Liver (tissue), 8 donors: ENCODE measurements at regions not wholly inside any gene's neighbourhood (a gene's known extent, or its start where the extent isn't known, plus 50 kb on each side); places are given as distances from the start of the nearest gene placed in this dataset.

Source experiments
- DNase-seq: peaks from one replicate; pipeline ENCODE4 v3.0.0-alpha.2; 2017; ENCODE audit warnings: low spot score
- H3K27ac ChIP-seq, 2 donors: one replicate each; pipeline ENCODE4 v1.7.0; 2013; ENCODE audit warnings: inconsistent platforms in 2 of 2, low read length in 2 of 2, control low read depth in 1 of 2, low read depth in 1 of 2, mild to moderate bottlenecking in 1 of 2
- H3K27me3 ChIP-seq, 4 donors: one replicate each; pipeline versions ENCODE4 v1.6.1 to v1.7.0; 2013; ENCODE audit warnings: low read length in 3 of 4, inconsistent platforms in 1 of 4, mild to moderate bottlenecking in 1 of 4, moderate library complexity in 1 of 4; ENCODE audit not compliant: control insufficient read depth in 4 of 4, insufficient read depth in 4 of 4
- H3K36me3 ChIP-seq, 4 donors: one replicate each; pipeline versions ENCODE4 v1.6.1 to v1.7.0; 2013; ENCODE audit warnings: low read length in 3 of 4, mild to moderate bottlenecking in 3 of 4, low read depth in 1 of 4, moderate library complexity in 1 of 4; ENCODE audit not compliant: control insufficient read depth in 4 of 4, insufficient read depth in 3 of 4
- H3K4me1 ChIP-seq, 4 donors: one replicate each; pipeline versions ENCODE4 v1.6.1 to v1.7.0; 2013; ENCODE audit warnings: low read length in 3 of 4, mild to moderate bottlenecking in 3 of 4, moderate library complexity in 1 of 4; ENCODE audit not compliant: control insufficient read depth in 4 of 4, insufficient read depth in 4 of 4
- H3K4me3 ChIP-seq, 3 donors: one replicate each; pipeline versions ENCODE4 v1.6.1 to v1.7.0; 2013; ENCODE audit warnings: low read length in 3 of 3, control low read depth in 1 of 3, low read depth in 1 of 3, mild to moderate bottlenecking in 1 of 3
- H3K9ac ChIP-seq, 2 donors: one replicate each; pipeline ENCODE4 v1.7.0; 2013; ENCODE audit warnings: low read length in 2 of 2, mild to moderate bottlenecking in 2 of 2, moderate library complexity in 2 of 2, control low read depth in 1 of 2, low read depth in 1 of 2
- H3K9me3 ChIP-seq, 4 donors: one replicate each; pipeline versions ENCODE4 v1.6.1 to v1.7.0; 2013; ENCODE audit warnings: low read length in 3 of 4; ENCODE audit not compliant: control insufficient read depth in 4 of 4
- CTCF ChIP-seq: fragments of 150-350 bp; IDR thresholded peaks from 2 replicates; pipeline ENCODE4 v1.5.1; 2017; ENCODE audit warnings: improper control_type of control experiment, low read depth, low read length; ENCODE audit not compliant: missing input control
- EGR1 ChIP-seq, 2 donors: IDR thresholded peaks; 2 replicates each; pipeline ENCODE4 v1.6.1; 2016 to 2018; ENCODE audit warnings: antibody characterized with exemption in 2 of 2, low read depth in 2 of 2
- FOXA2 ChIP-seq: IDR thresholded peaks from 2 replicates; pipeline ENCODE4 v1.6.1; 2016; ENCODE audit warnings: antibody characterized with exemption
- GABPA ChIP-seq, 2 donors: IDR thresholded peaks in 1 of 2; conservative IDR thresholded peaks in 1 of 2; 2 replicates each; pipeline ENCODE4 v1.6.1; 2016; ENCODE audit warnings: antibody characterized with exemption in 2 of 2, mild to moderate bottlenecking in 1 of 2, moderate library complexity in 1 of 2
- HNF4A ChIP-seq, 2 donors: conservative IDR thresholded peaks; 2 replicates each; pipeline ENCODE4 v1.6.1; 2016; ENCODE audit warnings: antibody characterized with exemption in 2 of 2, mild to moderate bottlenecking in 2 of 2
- HNF4G ChIP-seq: IDR thresholded peaks from 2 replicates; pipeline ENCODE4 v1.6.1; 2016; ENCODE audit warnings: antibody characterized with exemption
- JUND ChIP-seq, 2 donors: IDR thresholded peaks; 2 replicates each; pipeline ENCODE4 v1.6.1; 2016; ENCODE audit warnings: antibody characterized with exemption in 2 of 2
- NR2F2 ChIP-seq: IDR thresholded peaks from 2 replicates; pipeline ENCODE4 v1.6.1; 2016; ENCODE audit warnings: antibody characterized with exemption
- RAD21 ChIP-seq, 2 donors: IDR thresholded peaks; 2 replicates each; pipeline ENCODE4 v1.6.1; 2016; ENCODE audit warnings: antibody characterized with exemption in 2 of 2, mild to moderate bottlenecking in 2 of 2
- REST ChIP-seq: IDR thresholded peaks from 2 replicates; pipeline ENCODE4 v1.6.1; 2016; ENCODE audit warnings: antibody characterized with exemption, mild to moderate bottlenecking
- RXRA ChIP-seq, 2 donors: IDR thresholded peaks; 2 replicates each; pipeline ENCODE4 v1.6.1; 2017 to 2018; ENCODE audit warnings: antibody characterized with exemption in 2 of 2, mild to moderate bottlenecking in 1 of 2
- TAF1 ChIP-seq: conservative IDR thresholded peaks from 2 replicates; pipeline ENCODE4 v1.6.1; 2016; ENCODE audit warnings: antibody characterized with exemption, mild to moderate bottlenecking
- YY1 ChIP-seq: IDR thresholded peaks from 2 replicates; pipeline ENCODE4 v1.6.1; 2016; ENCODE audit warnings: antibody characterized with exemption, mild to moderate bottlenecking
- WGBS: extraction: QIAGEN DNeasy Blood & Tissue Kit; methylation state at CpG from one replicate; pipeline ENCODE4 v1.1.7; 2013; 5-methylcytosine and 5-hydroxymethylcytosine counted together
- TF ChIP-seq, protein P1 (sequence below): IDR thresholded peaks from 2 replicates; pipeline ENCODE4 v1.6.1; 2016; ENCODE audit warnings: antibody characterized with exemption
- TF ChIP-seq, protein P2 (sequence below): IDR thresholded peaks from 2 replicates; pipeline ENCODE4 v1.6.1; 2016; ENCODE audit warnings: antibody characterized with exemption
- TF ChIP-seq, protein P3 (sequence below): IDR thresholded peaks from 2 replicates; pipeline ENCODE4 v1.6.1; 2016; ENCODE audit warnings: antibody characterized with exemption
- donor health status: healthy.
- donor health status: healthy.
- donor health status: healthy.
- donor health status: healthy.
- donor health status: healthy.

DNA sequence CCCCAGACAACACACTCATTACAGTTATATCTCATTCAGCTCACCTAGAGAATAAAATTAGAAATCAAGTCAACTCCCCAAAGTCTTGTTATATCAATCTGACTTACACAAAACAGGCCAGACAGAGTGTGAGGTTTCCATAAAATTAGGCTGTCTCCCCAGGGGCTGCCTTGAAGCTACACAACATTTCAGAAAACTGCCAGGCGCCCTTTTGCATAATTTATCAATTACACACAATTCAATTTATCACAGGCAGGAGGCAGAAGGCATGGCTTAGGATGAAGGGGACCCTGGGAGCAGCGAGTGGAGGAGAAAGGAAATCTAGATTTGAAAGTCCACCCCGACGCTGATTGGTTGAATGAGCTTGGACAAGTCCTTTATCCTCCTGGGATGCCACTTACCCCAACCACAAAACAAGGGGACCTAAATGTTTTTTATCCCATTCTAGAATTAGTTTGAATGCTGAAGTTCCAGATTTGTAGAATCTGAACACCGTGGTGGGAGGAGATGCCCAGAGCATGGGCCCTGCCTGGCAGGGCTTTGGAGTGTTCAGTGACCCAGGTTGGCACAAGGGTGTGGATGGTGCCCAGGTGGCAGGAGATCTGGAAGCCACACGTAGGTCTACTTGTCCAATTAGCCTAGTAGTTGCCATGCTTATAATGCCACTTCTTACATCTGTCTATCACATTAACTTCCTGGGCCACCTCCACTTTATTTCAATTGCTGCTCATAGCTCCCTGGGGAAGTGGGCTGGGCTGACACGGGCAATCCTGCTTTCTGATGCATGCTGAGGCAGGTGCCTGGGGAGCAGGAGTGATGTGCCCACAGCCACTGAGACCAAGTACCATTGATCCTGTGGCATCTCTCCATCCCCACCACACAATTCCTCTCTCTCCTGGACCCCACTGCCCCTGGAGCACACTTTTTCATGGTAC lies 119.8 kb upstream of the TLE3 start:
- TF ChIP-seq NR2F2 (no peak), REST (no peak), RAD21 (IDR thresholded peaks at IDR 0.05) (no peak), TAF1 (no peak), JUND (IDR thresholded peaks at IDR 0.05) (no peak), FOXA2 (no peak)
- TF ChIP-seq, protein P1, sequence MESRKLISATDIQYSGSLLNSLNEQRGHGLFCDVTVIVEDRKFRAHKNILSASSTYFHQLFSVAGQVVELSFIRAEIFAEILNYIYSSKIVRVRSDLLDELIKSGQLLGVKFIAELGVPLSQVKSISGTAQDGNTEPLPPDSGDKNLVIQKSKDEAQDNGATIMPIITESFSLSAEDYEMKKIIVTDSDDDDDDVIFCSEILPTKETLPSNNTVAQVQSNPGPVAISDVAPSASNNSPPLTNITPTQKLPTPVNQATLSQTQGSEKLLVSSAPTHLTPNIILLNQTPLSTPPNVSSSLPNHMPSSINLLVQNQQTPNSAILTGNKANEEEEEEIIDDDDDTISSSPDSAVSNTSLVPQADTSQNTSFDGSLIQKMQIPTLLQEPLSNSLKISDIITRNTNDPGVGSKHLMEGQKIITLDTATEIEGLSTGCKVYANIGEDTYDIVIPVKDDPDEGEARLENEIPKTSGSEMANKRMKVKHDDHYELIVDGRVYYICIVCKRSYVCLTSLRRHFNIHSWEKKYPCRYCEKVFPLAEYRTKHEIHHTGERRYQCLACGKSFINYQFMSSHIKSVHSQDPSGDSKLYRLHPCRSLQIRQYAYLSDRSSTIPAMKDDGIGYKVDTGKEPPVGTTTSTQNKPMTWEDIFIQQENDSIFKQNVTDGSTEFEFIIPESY = no peak
- TF ChIP-seq, protein P2, sequence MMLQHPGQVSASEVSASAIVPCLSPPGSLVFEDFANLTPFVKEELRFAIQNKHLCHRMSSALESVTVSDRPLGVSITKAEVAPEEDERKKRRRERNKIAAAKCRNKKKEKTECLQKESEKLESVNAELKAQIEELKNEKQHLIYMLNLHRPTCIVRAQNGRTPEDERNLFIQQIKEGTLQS = no peak
- 96% methylated on average over 7 of the region's 7 CpGs for WGBS

GRCh38 chr15:70215951-70216350 lies 118.2 kb upstream of the TLE3 start:
- Histone ChIP-seq H3K9me3 (no peaks in the 10 kb centered on the region), H3K36me3 (no peaks in the 10 kb centered on the region), H3K4me3 (no peak overlapping the region), H3K27ac (no peak overlapping the region), H3K4me1 (no peaks in the 10 kb centered on the region), H3K9ac (no peak overlapping the region), H3K27me3 (no peaks in the 10 kb centered on the region)
- WGBS = 92% methylated on average over 5 of the region's 5 CpGs
- no peak for DNase-seq
- TF ChIP-seq, protein P1 = no peak
- TF ChIP-seq YY1 = no peak
- TF ChIP-seq RAD21 (IDR thresholded peaks at IDR 0.05) = no peak
- no peak for TF ChIP-seq HNF4G
- TF ChIP-seq REST = no peak
- TF ChIP-seq, protein P2 = no peak
- TF ChIP-seq EGR1 (IDR thresholded peaks at IDR 0.05; ENCODE audit: low read depth in 2 of 2) = no peak
- TF ChIP-seq, protein P3, sequence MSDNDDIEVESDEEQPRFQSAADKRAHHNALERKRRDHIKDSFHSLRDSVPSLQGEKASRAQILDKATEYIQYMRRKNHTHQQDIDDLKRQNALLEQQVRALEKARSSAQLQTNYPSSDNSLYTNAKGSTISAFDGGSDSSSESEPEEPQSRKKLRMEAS = no peak
- TF ChIP-seq HNF4A (conservative IDR thresholded peaks at IDR 0.05) = no peak
- no peak for TF ChIP-seq JUND (IDR thresholded peaks at IDR 0.05)
- no peak for TF ChIP-seq CTCF
- TF ChIP-seq RXRA (IDR thresholded peaks at IDR 0.05) = no peak
- no peak for TF ChIP-seq NR2F2
- no peak for TF ChIP-seq FOXA2
- no peak for TF ChIP-seq GABPA (IDR thresholded peaks at IDR 0.05 in 1 of 2, conservative IDR thresholded peaks at IDR 0.05 in 1 of 2)

More for the DNA sequence above, 119.8 kb upstream of the TLE3 start:
- Histone ChIP-seq H3K4me1 (no peaks in the 10 kb centered on the region), H3K9me3 (no peaks in the 10 kb centered on the region), H3K9ac (no peak overlapping the region), H3K27me3 (no peaks in the 10 kb centered on the region), H3K27ac (no peak overlapping the region), H3K4me3 (no peak overlapping the region), H3K36me3 (no peaks in the 10 kb centered on the region)
- DNase-seq = no peak
